MCF 10A (cell line): ENCODE measurements at regions not wholly inside any gene's neighbourhood (a gene's known extent, or its start where the extent isn't known, plus 50 kb on each side); places are given as distances from the start of the nearest gene placed in this dataset.
"Not testable (repeated sequence)": the region's sequence is repeated elsewhere in the genome, so short reads cannot be mapped to it uniquely, and the experiment has no call there.

Experiments used
- BruUV-seq: library from RNA; stranded (reverse); fragments of 400-500 nt; replicated peaks from 2 replicates; lab custom pipeline; 2021; lab: Mats Ljungman, UMichigan
- CTCF ChIA-PET: fragments of 300-600 bp; sonication (Branson Sonifier 250); formaldehyde crosslinking; extraction: SDS; loops from one replicate; lab custom pipeline; 2021; ENCODE audit warnings: antibody characterized with exemption, inconsistent platforms; lab: Yijun Ruan, JAX
- POLR2A ChIA-PET: fragments of 300-600, 350-650 bp; sonication (Branson Sonifier 250); formaldehyde crosslinking; extraction: SDS; loops from one replicate; lab custom pipeline; 2020; ENCODE audit warnings: antibody characterized with exemption, inconsistent platforms; lab: Yijun Ruan, JAX
- DNase-seq: peaks from one replicate; pipeline ENCODE4 v3.0.0-alpha.2; 2018; ENCODE audit not compliant: unreplicated experiment
- H3K27ac Mint-ChIP-seq: one replicate; pipeline ENCODE4 v1.8.0; 2022; ENCODE audit warnings: mild to moderate bottlenecking, low read depth, mixed read lengths; ENCODE audit not compliant: unreplicated experiment
- H3K27me3 Mint-ChIP-seq: one replicate; pipeline ENCODE4 v1.8.0; 2022; ENCODE audit warnings: mixed read lengths; ENCODE audit not compliant: insufficient read depth, unreplicated experiment
- H3K36me3 Mint-ChIP-seq: one replicate; pipeline ENCODE4 v1.8.0; 2022; ENCODE audit warnings: mild to moderate bottlenecking, moderate library complexity, mixed read lengths; ENCODE audit not compliant: insufficient read depth, unreplicated experiment
- H3K4me1 Mint-ChIP-seq: one replicate; pipeline ENCODE4 v1.8.0; 2022; ENCODE audit warnings: mixed read lengths; ENCODE audit not compliant: insufficient read depth, unreplicated experiment
- H3K4me3 Mint-ChIP-seq: one replicate; pipeline ENCODE4 v1.8.0; 2022; ENCODE audit warnings: mild to moderate bottlenecking, moderate library complexity, mixed read lengths; ENCODE audit not compliant: unreplicated experiment
- H3K9me3 Mint-ChIP-seq: one replicate; pipeline ENCODE4 v1.8.0; 2022; ENCODE audit warnings: mixed read lengths; ENCODE audit not compliant: unreplicated experiment
- intact Hi-C: fragments of 100-400 bp; cut with micrococcal nuclease; formaldehyde crosslinking; loops from 2 replicates; pipeline ENCODE4 v1.14.1; 2022

GRCh38 chr2:91567546-91568335 is 2876.3 kb downstream of the RPIA start:
- H3K27ac Mint-ChIP-seq, POLR2A ChIA-PET, H3K4me1 Mint-ChIP-seq, H3K4me3 Mint-ChIP-seq, CTCF ChIA-PET, H3K36me3 Mint-ChIP-seq, DNase-seq, H3K27me3 Mint-ChIP-seq, intact Hi-C loops, H3K9me3 Mint-ChIP-seq, BruUV-seq: not testable (repeated sequence)

DNA sequence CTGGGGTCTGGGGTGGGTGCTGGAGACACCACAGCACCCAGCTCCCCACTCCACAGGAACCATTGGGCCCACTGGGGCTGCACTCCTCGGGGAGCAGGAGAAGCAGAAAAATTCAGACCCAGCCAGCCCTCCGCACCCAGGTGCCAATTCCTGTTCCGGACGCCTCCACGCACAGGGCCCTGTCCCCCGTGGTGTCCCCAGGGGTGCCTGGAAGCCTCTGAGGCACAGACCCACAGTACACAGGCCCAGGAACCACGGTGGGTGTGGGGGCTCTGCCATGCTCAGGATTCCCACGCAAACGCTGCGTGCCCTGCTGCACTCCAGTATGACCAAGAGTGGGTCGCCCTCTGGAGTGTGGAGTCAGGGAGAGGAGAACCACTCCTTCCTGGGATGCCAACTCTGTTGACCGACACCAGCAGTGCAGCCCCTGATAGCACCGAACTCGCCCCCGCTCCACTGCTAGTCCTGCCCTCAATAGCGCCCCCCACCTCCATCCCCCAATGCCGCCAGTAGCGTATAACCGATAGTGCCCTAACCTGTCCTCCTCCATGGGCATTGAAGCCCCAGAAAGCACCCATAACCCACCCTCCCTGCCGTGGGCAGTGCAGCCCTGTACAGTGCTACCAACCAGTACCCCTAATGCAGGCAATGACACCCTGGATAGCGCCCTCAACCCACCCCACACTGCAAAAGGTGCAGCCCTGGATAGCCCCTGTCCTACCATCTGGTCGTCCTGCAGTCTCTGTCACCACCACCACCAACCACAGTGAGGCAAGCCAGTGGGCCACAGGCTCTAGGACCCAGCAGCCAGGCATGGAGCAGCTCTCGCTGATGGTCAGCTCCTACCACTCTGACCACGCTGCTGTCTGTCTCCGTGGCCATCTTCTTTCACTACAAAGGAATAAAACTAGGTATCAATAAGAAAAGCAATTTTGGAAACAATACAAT is 2877.2 kb downstream of the RPIA start:
- H3K27me3 Mint-ChIP-seq, H3K9me3 Mint-ChIP-seq, H3K4me1 Mint-ChIP-seq, H3K27ac Mint-ChIP-seq, H3K36me3 Mint-ChIP-seq, CTCF ChIA-PET, POLR2A ChIA-PET, DNase-seq, H3K4me3 Mint-ChIP-seq, BruUV-seq, intact Hi-C loops: not testable (repeated sequence)

DNA sequence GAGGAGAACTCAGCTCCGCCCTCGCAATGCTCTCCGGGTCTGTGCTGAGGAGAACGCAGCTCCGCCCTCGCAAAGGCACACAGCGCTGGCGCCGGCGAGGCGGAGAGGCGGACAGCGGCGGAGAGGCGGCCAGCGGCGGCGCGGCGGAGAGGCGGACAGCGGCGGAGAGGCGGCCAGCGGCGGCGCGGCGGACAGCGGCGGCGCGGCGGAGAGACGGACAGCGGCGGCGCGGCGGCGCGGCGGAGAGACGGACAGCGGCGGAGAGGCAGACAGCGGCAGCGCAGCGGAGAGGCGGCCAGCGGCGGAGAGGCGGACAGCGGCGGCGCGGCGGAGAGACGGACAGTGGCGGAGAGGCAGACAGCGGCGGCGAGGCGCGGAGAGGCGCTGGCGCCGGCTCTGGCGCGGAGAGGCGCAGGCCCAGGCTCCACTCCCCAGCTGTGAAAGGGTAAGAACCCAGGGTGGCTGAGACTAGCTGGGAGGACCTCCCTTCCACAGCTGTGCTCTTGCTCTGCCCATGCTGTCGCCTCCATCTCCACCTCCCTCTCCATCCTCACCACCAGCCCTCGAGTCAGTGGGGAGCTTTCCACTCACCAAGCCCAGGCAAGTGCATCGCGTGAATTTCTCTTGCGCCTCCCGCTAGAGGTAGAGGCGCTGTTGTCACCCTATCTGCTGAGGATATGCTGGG is 2879.9 kb downstream of the RPIA start:
- H3K9me3 Mint-ChIP-seq, POLR2A ChIA-PET, DNase-seq, H3K27ac Mint-ChIP-seq, intact Hi-C loops, CTCF ChIA-PET, BruUV-seq, H3K4me1 Mint-ChIP-seq, H3K27me3 Mint-ChIP-seq, H3K4me3 Mint-ChIP-seq, H3K36me3 Mint-ChIP-seq: not testable (repeated sequence)

DNA sequence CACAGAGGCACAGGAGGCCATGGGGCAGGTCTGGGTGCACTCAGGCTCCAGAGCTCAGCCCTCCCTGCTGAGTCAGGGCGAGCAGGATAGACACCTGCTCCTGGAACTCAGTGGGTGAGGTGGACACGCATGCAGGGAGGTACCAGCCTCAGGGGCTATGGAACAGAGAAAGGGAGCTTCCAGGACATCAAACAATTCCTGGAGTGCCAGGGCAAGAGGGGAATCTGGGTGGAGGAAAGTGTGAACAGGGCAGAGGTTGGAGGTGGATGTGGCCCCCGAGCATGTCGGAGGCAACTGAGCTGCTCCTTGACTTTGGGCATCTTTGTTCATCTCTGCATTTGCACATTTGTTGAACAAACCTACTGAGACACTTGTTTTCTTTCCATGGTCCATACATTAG is 2881.5 kb downstream of the RPIA start:
- DNase-seq, H3K9me3 Mint-ChIP-seq, BruUV-seq, H3K4me1 Mint-ChIP-seq, H3K36me3 Mint-ChIP-seq, H3K27me3 Mint-ChIP-seq, POLR2A ChIA-PET, CTCF ChIA-PET, H3K27ac Mint-ChIP-seq, intact Hi-C loops, H3K4me3 Mint-ChIP-seq: not testable (repeated sequence)

GRCh38 chr2:91573755-91574154 is 2882.3 kb downstream of the RPIA start:
- BruUV-seq, H3K27ac Mint-ChIP-seq, POLR2A ChIA-PET, H3K27me3 Mint-ChIP-seq, CTCF ChIA-PET, DNase-seq, H3K36me3 Mint-ChIP-seq, H3K9me3 Mint-ChIP-seq, H3K4me3 Mint-ChIP-seq, H3K4me1 Mint-ChIP-seq, intact Hi-C loops: not testable (repeated sequence)

DNA sequence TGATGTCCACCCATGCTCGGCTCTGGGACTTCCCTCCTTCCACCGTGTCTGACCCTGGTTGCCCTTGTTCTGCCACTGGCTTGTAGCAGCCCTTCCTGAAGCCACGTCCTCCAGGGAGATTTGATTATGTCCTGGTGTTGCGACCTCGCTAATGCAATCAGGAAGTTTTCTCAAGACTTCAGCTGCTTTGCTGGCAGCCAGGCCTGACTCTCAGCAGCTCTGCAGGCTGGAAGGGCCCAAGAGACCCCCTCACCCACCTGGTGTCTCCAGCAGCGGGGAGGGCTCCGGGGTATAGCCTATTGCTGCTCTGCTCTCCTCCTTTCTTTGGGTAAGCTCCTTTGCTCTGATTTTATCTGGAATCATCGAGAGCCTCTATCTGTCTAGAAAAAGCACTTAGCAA is 2882.8 kb downstream of the RPIA start:
- DNase-seq, H3K9me3 Mint-ChIP-seq, H3K4me1 Mint-ChIP-seq, BruUV-seq, H3K4me3 Mint-ChIP-seq, H3K36me3 Mint-ChIP-seq, CTCF ChIA-PET, H3K27ac Mint-ChIP-seq, intact Hi-C loops, POLR2A ChIA-PET, H3K27me3 Mint-ChIP-seq: not testable (repeated sequence)

- DNase-seq: peak; percentile 46
- CTCF ChIA-PET, H3K36me3 Mint-ChIP-seq, H3K27ac Mint-ChIP-seq, intact Hi-C loops, H3K4me1 Mint-ChIP-seq, H3K27me3 Mint-ChIP-seq, POLR2A ChIA-PET, BruUV-seq, H3K4me3 Mint-ChIP-seq, H3K9me3 Mint-ChIP-seq: not testable (repeated sequence)
These were observed 2884.2 kb downstream of the RPIA start for GRCh38 chr2:91575701-91576100.

- POLR2A ChIA-PET, H3K4me3 Mint-ChIP-seq, CTCF ChIA-PET, DNase-seq, BruUV-seq, H3K9me3 Mint-ChIP-seq, intact Hi-C loops, H3K36me3 Mint-ChIP-seq, H3K27ac Mint-ChIP-seq, H3K27me3 Mint-ChIP-seq: not testable (repeated sequence)
- H3K4me1 Mint-ChIP-seq: peaks cover 14% of the 10 kb centered on the region
These were observed 2885.9 kb downstream of the RPIA start for GRCh38 chr2:91577406-91577805.
